PC-3 (cell line): ENCODE measurements at regions not wholly inside any gene's neighbourhood (a gene's known extent, or its start where the extent isn't known, plus 50 kb on each side); places are given as distances from the start of the nearest gene placed in this dataset.

Source experiments
- ATAC-seq: fragments of 200-7000 bp; cut with Tn5 transposase; 2 replicates; pipeline ENCODE4 v1.9.1; 2020; ENCODE audit warnings: mild to moderate bottlenecking, moderate library complexity
- BruUV-seq: library from RNA; stranded (reverse); fragments of 400-500 nt; replicated peaks from 2 replicates; lab custom pipeline; 2021; lab: Mats Ljungman, UMichigan
- CTCF ChIA-PET: fragments of 300-600 bp; sonication (Branson Sonifier 250); formaldehyde crosslinking; loops from one replicate; lab custom pipeline; 2022; ENCODE audit warnings: antibody characterized with exemption; lab: Charles Lee
- POLR2A ChIA-PET: fragments of 300-600 bp; sonication (Branson Sonifier 250); formaldehyde crosslinking; loops from one replicate; lab custom pipeline; 2022; ENCODE audit warnings: antibody characterized with exemption; ENCODE audit not compliant: unreplicated experiment; lab: Charles Lee
- DNase-seq: peaks from one replicate; pipeline ENCODE4 v3.0.0-alpha.2; 2015
- H2AFZ ChIP-seq: fragments of 300-600 bp; sonication (generic); 2 replicates; pipeline ENCODE4 v1.6.0; 2016; ENCODE audit warnings: antibody characterized with exemption, low read length
- H3F3A ChIP-seq: fragments of 300-600 bp; sonication (generic); one replicate; pipeline ENCODE4 v1.6.0; 2017; ENCODE audit warnings: antibody characterized with exemption, low read length, control low read depth, mild to moderate bottlenecking; ENCODE audit not compliant: unreplicated experiment
- H3K27ac ChIP-seq: fragments of 300-600 bp; sonication (generic); 2 replicates; pipeline ENCODE4 v1.5.1; 2016; ENCODE audit warnings: mild to moderate bottlenecking, low read length
- H3K27me3 ChIP-seq: fragments of 300-600 bp; sonication (generic); 2 replicates; pipeline ENCODE4 v1.6.1; 2016; ENCODE audit warnings: low read length, mixed read lengths
- H3K36me3 ChIP-seq: fragments of 300-600 bp; sonication (generic); 2 replicates; pipeline ENCODE4 v1.6.1; 2016; ENCODE audit warnings: low read depth, mixed run types, low read length, mixed read lengths
- H3K4me1 ChIP-seq: fragments of 300-600 bp; sonication (generic); 2 replicates; pipeline ENCODE4 v1.5.1; 2016; ENCODE audit warnings: low read length; ENCODE audit not compliant: insufficient read depth
- H3K4me2 ChIP-seq: fragments of 300-600 bp; sonication (generic); 2 replicates; pipeline ENCODE4 v1.6.0; 2016; ENCODE audit warnings: low read length
- H3K4me3 ChIP-seq: fragments of 300-600 bp; sonication (generic); 2 replicates; pipeline ENCODE4 v1.5.1; 2016; ENCODE audit warnings: mild to moderate bottlenecking, low read length, mixed read lengths
- H3K79me2 ChIP-seq: fragments of 300-600 bp; sonication (generic); 2 replicates; pipeline ENCODE4 v1.6.1; 2017; ENCODE audit warnings: low read length, mixed read lengths
- H3K9ac ChIP-seq: fragments of 300-600 bp; sonication (generic); 2 replicates; pipeline ENCODE4 v1.6.0; 2016; ENCODE audit warnings: mild to moderate bottlenecking, low read length
- H3K9me2 ChIP-seq: fragments of 300-600 bp; sonication (generic); replicated peaks from 2 replicates; pipeline ENCODE4 v1.6.1; 2016; ENCODE audit warnings: mixed run types, low read length, mixed read lengths
- H3K9me3 ChIP-seq: fragments of 300-600 bp; sonication (generic); 2 replicates; pipeline ENCODE4 v1.6.1; 2016; ENCODE audit warnings: low read length, mixed read lengths
- H4K20me1 ChIP-seq: fragments of 300-600 bp; sonication (generic); 2 replicates; pipeline ENCODE4 v1.6.1; 2016; ENCODE audit warnings: low read length, mixed read lengths
- EZH2 ChIP-seq: fragments of 300-600 bp; sonication (generic); IDR thresholded peaks from one replicate; pipeline ENCODE4 v1.6.1; 2017; ENCODE audit warnings: antibody characterized with exemption, mild to moderate bottlenecking, low read length; ENCODE audit not compliant: unreplicated experiment
- EZH2phosphoT487 ChIP-seq: fragments of 300-600 bp; sonication (generic); IDR thresholded peaks from 2 replicates; pipeline ENCODE4 v1.6.1; 2018; ENCODE audit warnings: mild to moderate bottlenecking, antibody characterized with exemption, low read length, borderline replicate concordance
- intact Hi-C: fragments of 100-400 bp; cut with micrococcal nuclease; formaldehyde crosslinking; loops from 2 replicates; pipeline ENCODE4 v1.9.0; 2023
- TF ChIP-seq, protein P1 (sequence below): fragments of 300-600 bp; sonication (generic); conservative IDR thresholded peaks from 2 replicates; pipeline ENCODE4 v1.5.1; 2017; ENCODE audit warnings: antibody characterized with exemption, low read depth, mild to moderate bottlenecking, low read length

DNA sequence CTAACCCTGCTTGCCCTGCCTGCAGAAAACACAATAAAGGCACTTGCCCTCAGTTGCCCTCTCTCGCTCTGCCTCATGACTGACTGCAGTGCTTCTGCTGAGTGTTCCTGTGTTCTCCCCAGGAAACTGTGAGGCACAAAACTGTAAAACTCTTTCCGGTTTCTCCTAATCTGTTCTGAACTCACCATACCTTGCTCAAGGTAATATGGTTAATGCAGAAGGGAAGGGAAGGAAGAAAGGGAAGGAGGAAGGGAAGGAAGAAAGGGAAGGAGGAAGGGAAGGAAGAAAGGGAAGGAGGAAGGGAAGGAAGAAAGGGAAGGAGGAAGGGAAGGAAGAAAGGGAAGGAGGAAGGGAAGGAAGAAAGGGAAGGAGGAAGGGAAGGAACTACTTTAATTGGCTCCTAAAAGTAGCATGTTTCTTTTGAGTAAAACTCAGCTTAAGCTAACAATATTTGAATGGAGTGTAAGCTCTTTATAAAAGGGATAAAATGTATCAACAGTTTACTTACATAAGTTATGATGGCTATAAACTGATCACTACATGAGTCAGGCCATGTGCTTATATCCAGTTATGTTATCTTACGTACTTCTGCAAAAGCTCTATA is 334.0 kb upstream of the CLEC14A start:
- intact Hi-C loops = no loop called here
- BruUV-seq = no TSS peak

DNA sequence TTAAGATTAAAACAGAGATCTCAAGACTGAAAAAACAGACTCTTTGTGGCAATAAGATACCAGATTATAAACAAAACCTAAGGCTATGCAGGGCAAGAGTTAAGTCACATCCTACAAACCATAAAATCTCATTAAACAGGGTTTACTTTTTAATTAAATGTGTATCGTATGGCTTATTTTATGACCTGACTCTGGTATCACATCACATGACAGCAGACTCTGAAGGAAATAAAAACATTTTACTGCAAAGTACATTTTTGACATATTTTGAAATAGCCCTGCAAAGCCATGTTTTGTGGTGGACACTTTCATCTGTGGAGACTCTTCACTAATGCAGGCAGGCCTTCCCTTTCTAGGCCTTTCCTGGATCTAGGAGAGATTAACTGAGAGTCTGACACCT is 327.6 kb upstream of the CLEC14A start:
- no TSS peak for BruUV-seq
- ChIA-PET CTCF (no interaction called here), POLR2A (no interaction called here)
- ATAC-seq = no peak
- Histone ChIP-seq H3K4me1 (no peaks in the 10 kb centered on the region), H3K4me3 (no peak overlapping the region), H3K9me2 (no peaks in the 10 kb centered on the region), H3K9ac (no peak overlapping the region), H3F3A (no peaks in the 10 kb centered on the region), H3K9me3 (no peaks in the 10 kb centered on the region), H4K20me1 (no peaks in the 10 kb centered on the region), H3K27me3 (0 out of 2 replicates have a peak, but pooled peaks cover 3% of the 10 kb centered on the region), H3K36me3 (no peaks in the 10 kb centered on the region), H3K27ac (no peak overlapping the region), H3K79me2 (no peaks in the 10 kb centered on the region), H3K4me2 (no peak overlapping the region), H2AFZ (no peak overlapping the region)
- intact Hi-C loops = no loop called here
- DNase-seq = no peak
- no peak for TF ChIP-seq EZH2phosphoT487
- no peak for TF ChIP-seq EZH2
- TF ChIP-seq, protein P1, sequence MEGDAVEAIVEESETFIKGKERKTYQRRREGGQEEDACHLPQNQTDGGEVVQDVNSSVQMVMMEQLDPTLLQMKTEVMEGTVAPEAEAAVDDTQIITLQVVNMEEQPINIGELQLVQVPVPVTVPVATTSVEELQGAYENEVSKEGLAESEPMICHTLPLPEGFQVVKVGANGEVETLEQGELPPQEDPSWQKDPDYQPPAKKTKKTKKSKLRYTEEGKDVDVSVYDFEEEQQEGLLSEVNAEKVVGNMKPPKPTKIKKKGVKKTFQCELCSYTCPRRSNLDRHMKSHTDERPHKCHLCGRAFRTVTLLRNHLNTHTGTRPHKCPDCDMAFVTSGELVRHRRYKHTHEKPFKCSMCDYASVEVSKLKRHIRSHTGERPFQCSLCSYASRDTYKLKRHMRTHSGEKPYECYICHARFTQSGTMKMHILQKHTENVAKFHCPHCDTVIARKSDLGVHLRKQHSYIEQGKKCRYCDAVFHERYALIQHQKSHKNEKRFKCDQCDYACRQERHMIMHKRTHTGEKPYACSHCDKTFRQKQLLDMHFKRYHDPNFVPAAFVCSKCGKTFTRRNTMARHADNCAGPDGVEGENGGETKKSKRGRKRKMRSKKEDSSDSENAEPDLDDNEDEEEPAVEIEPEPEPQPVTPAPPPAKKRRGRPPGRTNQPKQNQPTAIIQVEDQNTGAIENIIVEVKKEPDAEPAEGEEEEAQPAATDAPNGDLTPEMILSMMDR = no peak

More for the DNA sequence above, 334.0 kb upstream of the CLEC14A start:
- no peak overlapping the region for H2AFZ ChIP-seq
- no peaks in the 10 kb centered on the region for H3K4me1 ChIP-seq
- no peaks in the 10 kb centered on the region for H3K36me3 ChIP-seq
- no peak for ATAC-seq
- H3K9me2 ChIP-seq = no peaks in the 10 kb centered on the region
- H4K20me1 ChIP-seq = no peaks in the 10 kb centered on the region
- DNase-seq = no peak
- H3K4me2 ChIP-seq = no peak overlapping the region
- ChIA-PET POLR2A (no interaction called here), CTCF (no interaction called here)
- no peaks in the 10 kb centered on the region for H3F3A ChIP-seq
- H3K9ac ChIP-seq = no peak overlapping the region
- no peak overlapping the region for H3K4me3 ChIP-seq
- TF ChIP-seq, protein P1 = no peak
- TF ChIP-seq EZH2phosphoT487 = no peak
- no peak for TF ChIP-seq EZH2
- H3K9me3 ChIP-seq = no peaks in the 10 kb centered on the region
- no peak overlapping the region for H3K27ac ChIP-seq
- H3K79me2 ChIP-seq = no peaks in the 10 kb centered on the region
- H3K27me3 ChIP-seq = no peaks in the 10 kb centered on the region

DNA sequence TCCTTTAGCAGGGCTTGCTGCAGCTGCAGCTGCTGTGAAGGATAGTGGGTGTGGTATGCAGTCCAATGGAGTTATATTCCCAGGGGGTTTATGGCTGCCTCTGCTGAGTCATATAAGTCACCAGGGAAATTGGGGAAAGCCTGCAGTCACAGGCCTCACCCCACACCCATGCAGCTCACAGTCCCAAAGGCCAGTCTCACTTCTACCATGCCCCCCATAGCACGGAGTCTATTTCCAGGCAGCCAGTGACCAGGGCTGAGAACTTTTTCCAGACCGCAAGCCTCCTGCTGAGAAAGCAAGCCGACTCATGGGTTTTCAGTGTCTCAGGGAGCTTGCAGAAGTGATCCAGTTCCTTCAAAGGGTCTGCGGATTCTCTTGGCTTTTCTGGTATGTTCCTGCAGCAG is 322.4 kb upstream of the CLEC14A start:
- Histone ChIP-seq H3K9ac (no peak overlapping the region), H3K27ac (no peak overlapping the region), H3K36me3 (no peaks in the 10 kb centered on the region), H3K79me2 (no peaks in the 10 kb centered on the region), H2AFZ (no peak overlapping the region), H3K9me3 (no peaks in the 10 kb centered on the region), H3K27me3 (0 out of 2 replicates have a peak, but pooled peaks cover 3% of the 10 kb centered on the region), H3K9me2 (no peaks in the 10 kb centered on the region), H3K4me2 (no peak overlapping the region), H4K20me1 (no peaks in the 10 kb centered on the region), H3K4me3 (no peak overlapping the region), H3F3A (no peaks in the 10 kb centered on the region), H3K4me1 (no peaks in the 10 kb centered on the region)
- intact Hi-C loops = no loop called here
- ATAC-seq = no peak
- CTCF ChIA-PET = no interaction called here
- POLR2A ChIA-PET = no interaction called here
- no peak for DNase-seq
- BruUV-seq = no TSS peak
- no peak for TF ChIP-seq EZH2phosphoT487
- TF ChIP-seq, protein P1 = no peak
- TF ChIP-seq EZH2 = no peak
